HG03025 (cell line): ENCODE measurements at regions not wholly inside any gene's neighbourhood (a gene's known extent, or its start where the extent isn't known, plus 50 kb on each side); places are given as distances from the start of the nearest gene placed in this dataset.

Experiments
- ATAC-seq: cut with Tn5 transposase; IDR thresholded peaks from one replicate; pipeline ENCODE4 v1.9.1; 2021; ENCODE audit warnings: mild to moderate bottlenecking, moderate library complexity; ENCODE audit not compliant: unreplicated experiment, low FRiP score

- no peak for ATAC-seq
These were observed 137.4 kb upstream of the MYCN start for GRCh38 chr2:15802657-15803542.

GRCh38 chr2:15803543-15804245, 136.7 kb upstream of the MYCN start:
- ATAC-seq = no peak

- no peak for ATAC-seq
These were observed 136.1 kb upstream of the MYCN start for GRCh38 chr2:15804246-15804619.

GRCh38 chr2:15804691-15805090, 135.7 kb upstream of the MYCN start:
- no peak for ATAC-seq

GRCh38 chr2:15805206-15805605, 135.1 kb upstream of the MYCN start:
- no peak for ATAC-seq

- no peak for ATAC-seq
These were observed 134.6 kb upstream of the MYCN start for GRCh38 chr2:15805772-15806171.

GRCh38 chr2:15806801-15807417, 133.4 kb upstream of the MYCN start:
- ATAC-seq = no peak

- ATAC-seq = no peak
These were observed 132.7 kb upstream of the MYCN start for GRCh38 chr2:15807418-15808203.

GRCh38 chr2:15808204-15808910, 132.0 kb upstream of the MYCN start:
- no peak for ATAC-seq

- no peak for ATAC-seq
These were observed 131.4 kb upstream of the MYCN start for GRCh38 chr2:15808944-15809343.

GRCh38 chr2:15809404-15809803, 130.9 kb upstream of the MYCN start:
- ATAC-seq = no peak

GRCh38 chr2:15810477-15811150, 129.7 kb upstream of the MYCN start:
- no peak for ATAC-seq

GRCh38 chr2:15811367-15811766, 129.0 kb upstream of the MYCN start:
- ATAC-seq = no peak

GRCh38 chr2:15812187-15812780, 128.1 kb upstream of the MYCN start:
- ATAC-seq = no peak

GRCh38 chr2:15813481-15814266, 126.7 kb upstream of the MYCN start:
- no peak for ATAC-seq

GRCh38 chr2:15814403-15814802, 125.9 kb upstream of the MYCN start:
- no peak for ATAC-seq

- no peak for ATAC-seq
These were observed 125.4 kb upstream of the MYCN start for GRCh38 chr2:15814946-15815345.

- no peak for ATAC-seq
These were observed 124.1 kb upstream of the MYCN start for GRCh38 chr2:15816226-15816625.
